ENCODE measurements at regions not wholly inside any gene's neighbourhood (a gene's known extent, or its start where the extent isn't known, plus 50 kb on each side); places are given as distances from the start of the nearest gene placed in this dataset.

GRCh38 chrX:45320191-45320590 lies 119.5 kb upstream of the DIPK2B start:
- in situ Hi-C loops (cut with MboI; ENCODE audit: low sequenced_read_pairs) = loop anchor here (10.0 kb wide), 1 partner anchor 195 kb away; no protein-coding TSS in a partner anchor
- BruUV-seq (replicated peaks) = no TSS peak
- H3K27me3 ChIP-seq (ENCODE audit: control insufficient read depth, insufficient read depth, low read length) = peaks cover 4% of the 10 kb centered on the region
- H3K79me1 ChIP-seq (ENCODE audit: low read depth in 1 of 2, low read length in 2 of 2) = peaks cover 0 to 9% of the 10 kb centered on the region in 2 experiments; a peak in 2 of 4 replicates
- H3K4ac ChIP-seq (ENCODE audit: low read depth, low read length) = no peak overlapping the region
- no peak overlapping the region for H3K23ac ChIP-seq (ENCODE audit: low read depth, low read length)
- no peak overlapping the region for H4K5ac ChIP-seq (ENCODE audit: low read depth, low read length)
- no peak overlapping the region for H2AK9ac ChIP-seq (replicated peaks; ENCODE audit: low read depth, low read length, poor library complexity)
- no peak overlapping the region for H2BK5ac ChIP-seq (ENCODE audit: low read depth, low read length, poor library complexity, severe bottlenecking)
- H2BK120ac ChIP-seq (ENCODE audit: low read depth, low read length) = 0 out of 2 replicates have a peak overlapping the region, but pooled peaks have one; percentile 27
- no peak overlapping the region for H3K4me2 ChIP-seq (ENCODE audit: low read depth, low read length)
- H3K9me3 ChIP-seq (ENCODE audit: control insufficient read depth, insufficient read depth, low read length) = no peaks in the 10 kb centered on the region
- DNase-seq = no peak
- no peak overlapping the region for H3K27ac ChIP-seq (ENCODE audit: insufficient read depth, low read length)
- H2BK20ac ChIP-seq (ENCODE audit: low read depth, low read length) = peak overlapping the region; percentile 50; the same call in 1 of the 2 replicates
- ATAC-seq (ENCODE audit: low read depth) = no peak
- H2AFZ ChIP-seq (replicated peaks; ENCODE audit: low read length, poor library complexity) = no peak overlapping the region
- CTCF ChIA-PET = no interaction called here
- no peak overlapping the region for H3K9ac ChIP-seq (ENCODE audit: low read depth, low read length)
- H3K4me3 ChIP-seq (ENCODE audit: insufficient read depth, low read depth, low read length) = no peak overlapping the region
- H3K9me1 ChIP-seq (ENCODE audit: insufficient read depth, low read length) = peaks cover 8% of the 10 kb centered on the region
- intact Hi-C loops (cut with micrococcal nuclease) = loop anchor here (5.0 kb wide), 3 partner anchors 302 to 487 kb away; no protein-coding TSS in a partner anchor
- dilution Hi-C loops (cut with HindIII; ENCODE audit: low sequenced_read_pairs, unreplicated experiment) = no loop called here
- POLR2A ChIA-PET (ENCODE audit: unreplicated experiment) = no interaction called here
- no peak overlapping the region; the same call in 1 of the 2 replicates for H2AK5ac ChIP-seq (ENCODE audit: low read depth, low read length)
- H4K8ac ChIP-seq (ENCODE audit: low read depth in 2 of 2, low read length in 2 of 2) = no peak overlapping the region
- H2BK15ac ChIP-seq (ENCODE audit: low read depth, low read length) = peak overlapping the region; percentile 63; the same call in 1 of the 3 replicates
- H3K14ac ChIP-seq (replicated peaks; ENCODE audit: low read depth, low read length) = no peak overlapping the region
- 57% methylated on average over 1 of the region's 1 CpG; no CpG with 5 or more reads in 1 of the 2 experiments for WGBS, 2 experiments (ENCODE audit: extremely low coverage in 2 of 2, insufficient read length in 1 of 2)
- no peaks in the 10 kb centered on the region for H3K36me3 ChIP-seq (ENCODE audit: control insufficient read depth, insufficient read depth, low read length)
- H3K4me1 ChIP-seq (ENCODE audit: control insufficient read depth, insufficient read depth, low read length) = no peaks in the 10 kb centered on the region
- H4K91ac ChIP-seq (ENCODE audit: insufficient read depth, low read depth, low read length) = no peak overlapping the region
- H3K56ac ChIP-seq (ENCODE audit: extremely low read depth, insufficient read depth, low read length) = no peak overlapping the region
- H4K20me1 ChIP-seq (ENCODE audit: insufficient read depth, low read length) = no peaks in the 10 kb centered on the region
- H3K18ac ChIP-seq (ENCODE audit: low read depth, low read length) = no peak overlapping the region
- TF ChIP-seq MAZ (IDR thresholded peaks at IDR 0.05; ENCODE audit: borderline replicate concordance, low read depth, low read length) = no peak
- no peak for TF ChIP-seq NFE2L2 (IDR thresholded peaks at IDR 0.05; ENCODE audit: low read depth, low read length)
- no peak for TF ChIP-seq SMC3 (IDR thresholded peaks at IDR 0.05; ENCODE audit: low read depth, low read length)
- no peak for TF ChIP-seq RFX5 (IDR thresholded peaks at IDR 0.05; ENCODE audit: low read depth, low read length)
- TF ChIP-seq FOS (IDR thresholded peaks at IDR 0.05; ENCODE audit: low read depth, low read length) = no peak
- no peak for TF ChIP-seq CHD1 (IDR thresholded peaks at IDR 0.05; ENCODE audit: low read depth, low read length)
- no peak for TF ChIP-seq CEBPB (IDR thresholded peaks at IDR 0.05; ENCODE audit: low read depth, low read length)
- no peak for TF ChIP-seq MAFK (IDR thresholded peaks at IDR 0.05; ENCODE audit: low read depth, low read length)
- no peak for TF ChIP-seq RAD21 (IDR thresholded peaks at IDR 0.05; ENCODE audit: low read length)
- TF ChIP-seq, protein P1, sequence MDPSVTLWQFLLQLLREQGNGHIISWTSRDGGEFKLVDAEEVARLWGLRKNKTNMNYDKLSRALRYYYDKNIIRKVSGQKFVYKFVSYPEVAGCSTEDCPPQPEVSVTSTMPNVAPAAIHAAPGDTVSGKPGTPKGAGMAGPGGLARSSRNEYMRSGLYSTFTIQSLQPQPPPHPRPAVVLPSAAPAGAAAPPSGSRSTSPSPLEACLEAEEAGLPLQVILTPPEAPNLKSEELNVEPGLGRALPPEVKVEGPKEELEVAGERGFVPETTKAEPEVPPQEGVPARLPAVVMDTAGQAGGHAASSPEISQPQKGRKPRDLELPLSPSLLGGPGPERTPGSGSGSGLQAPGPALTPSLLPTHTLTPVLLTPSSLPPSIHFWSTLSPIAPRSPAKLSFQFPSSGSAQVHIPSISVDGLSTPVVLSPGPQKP (IDR thresholded peaks at IDR 0.05; ENCODE audit: borderline replicate concordance, low read depth, low read length) = no peak
- TF ChIP-seq, protein P2, sequence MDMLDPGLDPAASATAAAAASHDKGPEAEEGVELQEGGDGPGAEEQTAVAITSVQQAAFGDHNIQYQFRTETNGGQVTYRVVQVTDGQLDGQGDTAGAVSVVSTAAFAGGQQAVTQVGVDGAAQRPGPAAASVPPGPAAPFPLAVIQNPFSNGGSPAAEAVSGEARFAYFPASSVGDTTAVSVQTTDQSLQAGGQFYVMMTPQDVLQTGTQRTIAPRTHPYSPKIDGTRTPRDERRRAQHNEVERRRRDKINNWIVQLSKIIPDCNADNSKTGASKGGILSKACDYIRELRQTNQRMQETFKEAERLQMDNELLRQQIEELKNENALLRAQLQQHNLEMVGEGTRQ (IDR thresholded peaks at IDR 0.05; ENCODE audit: low read depth, low read length) = no peak
- TF ChIP-seq RCOR1 (IDR thresholded peaks at IDR 0.05; ENCODE audit: insufficient replicate concordance, low read length) = no peak
- TF ChIP-seq CTCF (conservative IDR thresholded peaks at IDR 0.05; ENCODE audit: low read depth, low read length) = no peak
- no peak for TF ChIP-seq BHLHE40 (IDR thresholded peaks at IDR 0.05; ENCODE audit: low read depth, low read length)
- no peak for TF ChIP-seq MXI1 (IDR thresholded peaks at IDR 0.05; ENCODE audit: borderline replicate concordance, low read depth, low read length)
- no peak for TF ChIP-seq POLR2A (IDR thresholded peaks at IDR 0.05; ENCODE audit: low read depth, low read length)

All from IMR-90 (cell line).